ENCODE measurements at regions not wholly inside any gene's neighbourhood (a gene's known extent, or its start where the extent isn't known, plus 50 kb on each side); places are given as distances from the start of the nearest gene placed in this dataset.
"Not testable (repeated sequence)": the region's sequence is repeated elsewhere in the genome, so short reads cannot be mapped to it uniquely, and the experiment has no call there.

DNA sequence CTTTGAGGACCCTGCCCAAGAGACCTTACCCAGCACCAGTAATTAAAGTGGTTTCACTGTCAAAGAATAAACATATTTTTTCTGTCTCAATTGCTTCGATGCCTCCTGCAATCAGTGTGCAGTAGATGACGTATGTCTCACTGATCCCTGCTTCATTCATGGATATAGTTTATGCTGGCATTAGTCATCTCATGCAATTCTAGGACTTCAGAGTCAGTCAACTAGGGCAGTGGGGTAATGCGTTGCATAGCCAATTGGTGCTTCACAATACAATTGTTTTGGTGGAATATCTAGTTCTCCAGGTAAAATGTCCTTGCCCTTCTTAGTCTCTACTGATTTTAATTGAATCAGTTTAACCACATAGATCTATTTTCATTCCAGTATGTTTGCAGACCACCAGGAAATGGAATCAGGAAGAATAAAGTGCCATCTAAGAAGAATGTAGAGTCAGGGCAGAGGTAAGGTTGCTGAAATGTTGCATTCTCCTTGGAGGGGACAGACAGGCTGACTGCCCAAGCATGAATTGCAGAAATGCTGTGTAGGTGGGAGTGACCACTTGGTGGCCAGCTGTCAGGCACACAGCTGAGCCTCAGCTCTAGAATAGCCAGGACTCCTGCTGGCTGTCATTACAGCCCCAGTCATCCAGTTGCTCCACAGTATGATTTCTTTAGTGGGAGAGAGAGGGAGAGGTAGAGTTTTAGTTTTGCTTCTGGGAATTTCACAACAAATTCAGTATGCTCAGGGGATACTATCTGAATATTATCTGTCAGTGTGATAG lies 73.5 kb upstream of the MEGF10 start:
- no peak for DNase-seq

- not testable (repeated sequence) for DNase-seq
Measured at GRCh38 chr5:127221936-127222335, 68.7 kb upstream of the MEGF10 start.

DNA sequence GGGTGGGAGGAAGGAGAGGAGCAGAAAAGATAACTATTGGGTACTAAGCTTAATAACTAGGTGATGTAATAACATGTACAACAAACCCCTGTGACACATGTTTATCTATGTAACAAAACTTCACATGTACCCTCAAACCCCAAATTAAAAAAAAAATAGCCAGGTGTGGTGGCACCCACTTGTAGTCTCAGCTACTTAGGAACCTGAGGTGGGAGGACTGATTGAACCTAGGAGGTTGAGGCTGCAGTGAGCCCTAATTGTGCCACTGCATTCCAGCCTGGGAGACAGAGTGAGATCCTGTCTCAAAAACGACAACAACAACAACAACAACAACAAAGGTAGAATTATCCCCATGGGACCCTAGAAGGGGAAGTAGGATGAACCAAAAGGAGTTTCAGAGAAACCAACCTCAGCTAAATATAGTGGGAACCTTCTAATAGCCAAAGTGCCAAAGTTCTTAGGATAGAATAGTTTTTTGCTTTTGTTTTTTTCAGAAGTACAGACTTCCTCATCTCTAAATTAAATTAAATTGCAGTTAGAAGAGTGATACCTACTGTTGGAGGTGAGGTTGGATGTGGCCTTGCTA lies 67.9 kb upstream of the MEGF10 start:
- not testable (repeated sequence) for DNase-seq

- no peak for DNase-seq
Measured at GRCh38 chr5:127223256-127223974, 67.2 kb upstream of the MEGF10 start.

GRCh38 chr5:127227881-127228280 lies 62.7 kb upstream of the MEGF10 start:
- no peak for DNase-seq

DNA sequence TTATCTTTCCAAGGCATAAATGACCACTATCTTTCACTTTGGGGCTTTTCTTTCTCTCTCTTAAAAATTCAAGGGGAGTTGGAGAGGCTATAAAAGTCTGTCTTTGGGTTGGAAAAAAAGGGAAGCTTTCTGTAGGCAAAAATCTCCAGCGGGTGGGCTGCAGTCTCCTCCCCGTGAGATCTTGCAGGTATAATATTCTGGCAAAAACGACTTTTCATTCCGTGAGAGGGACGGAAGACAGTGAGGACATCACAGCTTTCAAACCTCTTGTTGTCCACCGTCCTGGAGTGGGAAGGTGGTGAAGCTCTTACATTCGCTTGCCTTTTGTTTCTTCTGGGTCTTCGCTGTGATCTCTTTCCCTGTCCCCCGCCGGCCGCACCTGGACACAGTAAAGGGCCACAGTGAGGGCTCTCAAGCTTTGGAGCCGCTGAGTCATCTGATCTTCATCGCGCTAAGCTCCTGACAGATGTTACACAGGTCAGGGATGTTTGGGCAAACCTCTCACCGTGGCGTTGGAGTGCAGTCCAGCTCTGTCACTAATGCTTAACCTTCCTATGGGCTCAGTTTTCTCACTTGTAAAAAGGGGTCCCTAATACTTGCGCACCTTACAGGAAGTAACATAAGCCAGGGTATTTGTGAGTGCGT lies 61.9 kb upstream of the MEGF10 start:
- no peak for DNase-seq

- peak; percentile 44 for DNase-seq
Measured at GRCh38 chr5:127229185-127229889, 61.3 kb upstream of the MEGF10 start.

DNA sequence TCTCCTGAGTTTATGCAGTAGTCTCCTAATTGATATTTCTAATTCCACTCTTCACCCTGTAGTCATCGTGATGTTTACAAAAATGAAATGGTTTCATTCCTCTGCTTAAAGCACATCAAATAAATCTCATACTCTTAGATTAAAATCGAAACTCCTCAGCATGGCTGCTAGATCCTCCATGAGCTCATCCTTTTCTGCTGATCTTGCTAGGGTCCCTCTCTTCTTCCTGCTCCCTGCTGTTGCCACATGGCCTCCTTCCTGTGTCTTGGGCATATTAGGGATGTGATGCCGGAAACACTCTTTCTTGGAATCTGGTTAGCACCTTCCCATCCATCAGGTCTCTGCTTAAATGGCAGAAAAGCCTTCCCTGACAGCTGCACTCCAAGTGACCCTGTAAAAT lies 59.5 kb upstream of the MEGF10 start:
- no peak for DNase-seq

DNA sequence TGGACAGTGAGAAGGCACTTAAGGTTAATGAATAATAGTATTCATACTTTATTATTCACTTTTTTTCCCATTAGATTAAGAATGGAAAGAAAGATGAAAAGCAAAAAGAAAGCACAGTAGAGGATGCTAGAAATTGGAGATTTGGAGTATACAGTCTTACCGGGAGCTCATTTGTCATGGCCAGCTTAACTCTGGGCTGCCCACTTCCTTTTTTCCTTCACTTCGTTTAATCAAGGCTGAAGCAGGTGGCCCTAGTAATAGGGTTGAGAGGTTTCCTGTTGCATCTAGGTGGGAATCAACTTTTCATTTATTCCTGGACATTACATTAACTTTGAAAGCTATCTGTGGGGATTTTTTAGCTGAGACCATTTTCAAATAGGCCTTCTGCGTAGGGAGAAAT lies 57.0 kb upstream of the MEGF10 start:
- no peak for DNase-seq

GRCh38 chr5:127235136-127235535 lies 55.5 kb upstream of the MEGF10 start:
- no peak for DNase-seq

DNA sequence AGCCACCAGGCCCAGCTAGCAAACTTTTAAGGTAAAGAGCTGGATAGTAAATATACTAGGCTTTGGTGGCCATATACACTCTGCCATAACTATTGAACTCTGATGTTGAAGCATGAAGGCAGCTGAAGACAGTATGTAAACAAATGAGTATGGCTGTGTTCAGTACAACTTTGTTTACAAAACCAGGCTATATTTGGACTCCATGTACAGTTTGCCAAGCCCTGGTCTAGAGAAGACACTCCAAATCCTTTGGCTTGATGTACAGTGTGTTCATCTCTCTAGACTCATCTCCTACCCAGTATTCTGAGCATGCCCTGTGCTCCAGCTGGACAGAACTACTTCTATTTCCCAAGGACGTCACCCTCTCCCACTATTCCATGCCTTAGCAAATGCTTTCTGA lies 54.3 kb upstream of the MEGF10 start:
- no peak for DNase-seq
